HG02938 (cell line): ENCODE measurements at regions not wholly inside any gene's neighbourhood (a gene's known extent, or its start where the extent isn't known, plus 50 kb on each side); places are given as distances from the start of the nearest gene placed in this dataset.
"Not testable (repeated sequence)": the region's sequence is repeated elsewhere in the genome, so short reads cannot be mapped to it uniquely, and the experiment has no call there.

Experiments used
- ATAC-seq: cut with Tn5 transposase; IDR thresholded peaks from one replicate; pipeline ENCODE4 v1.9.1; 2021; ENCODE audit warnings: mild to moderate bottlenecking, moderate library complexity; ENCODE audit not compliant: unreplicated experiment

- no peak for ATAC-seq
Observed at GRCh38 chr6:47405273-47405672, 72.3 kb upstream of the CD2AP start.

DNA sequence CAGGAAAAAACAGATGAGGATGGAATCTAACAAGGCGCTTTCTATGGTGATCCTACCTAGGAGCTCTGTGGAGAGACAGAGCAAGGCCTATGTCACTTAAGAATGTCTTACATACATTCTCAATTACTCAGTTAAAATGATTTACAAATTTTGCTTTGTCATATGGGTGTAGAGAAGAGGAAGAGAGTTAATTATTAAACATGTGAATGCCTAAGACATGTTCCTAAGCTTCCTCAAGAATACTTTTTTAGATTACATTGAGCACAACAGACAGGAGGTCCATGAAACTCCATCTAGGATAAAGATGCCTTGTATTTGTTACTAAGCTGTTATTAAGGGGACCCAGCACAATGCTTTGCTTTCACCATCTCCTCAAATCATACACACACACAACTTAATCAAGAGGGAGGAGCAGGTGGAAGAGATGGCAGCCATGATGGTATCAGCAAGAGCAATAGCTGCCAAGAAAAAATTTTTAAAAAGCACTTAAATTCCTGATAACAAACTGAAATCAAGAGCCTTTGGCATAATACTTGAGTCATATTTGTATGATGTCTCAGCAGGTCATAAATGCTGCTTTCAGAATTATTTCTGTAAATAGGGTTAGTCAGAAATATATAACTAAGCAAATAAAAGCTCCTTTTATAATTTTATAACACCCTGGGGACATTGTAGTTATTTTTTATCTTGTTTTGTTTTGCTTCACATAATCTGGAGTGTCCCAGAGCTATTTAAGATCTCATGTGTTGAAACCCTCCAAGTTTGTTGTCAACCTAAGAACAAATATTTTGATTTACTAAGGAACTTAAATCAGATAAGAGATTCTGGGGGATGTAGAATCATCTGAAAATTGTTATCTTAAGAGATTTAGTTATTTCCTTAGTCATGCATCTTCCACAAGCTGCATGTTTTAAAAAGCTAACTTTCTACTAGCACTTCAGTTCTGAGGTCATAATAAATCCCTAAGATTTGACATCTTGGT lies 70.0 kb upstream of the CD2AP start:
- no peak for ATAC-seq

DNA sequence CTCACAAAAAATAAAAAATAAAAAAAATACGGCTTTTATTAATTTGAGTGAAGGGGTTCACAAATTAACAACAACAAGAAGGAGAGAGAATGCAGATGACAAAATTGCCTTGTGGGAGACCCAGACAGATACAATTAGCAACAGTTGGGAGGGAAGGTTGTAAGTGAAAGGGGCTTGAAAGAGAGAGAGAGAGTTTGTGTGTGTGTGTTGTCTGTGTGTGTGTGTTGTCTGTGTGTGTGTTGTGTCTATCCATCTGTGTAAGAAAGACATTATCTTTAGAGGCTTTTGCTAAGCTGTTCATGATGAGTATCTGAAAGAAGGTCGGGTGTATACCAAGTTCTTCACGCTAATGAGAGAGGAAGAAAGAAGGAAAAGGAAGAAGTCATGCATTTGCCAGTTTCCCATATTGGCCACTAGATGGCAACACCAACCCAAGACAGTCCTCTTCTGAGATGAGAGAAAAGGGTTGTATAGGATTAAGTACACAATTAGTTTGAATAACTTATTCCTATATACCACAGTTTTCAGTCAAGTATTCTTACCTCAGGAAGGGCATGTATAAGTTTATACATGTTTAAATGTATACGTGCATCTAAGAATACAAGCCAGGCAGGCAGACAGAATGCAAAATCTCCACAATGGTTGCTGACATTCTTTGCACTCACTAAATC lies 63.7 kb upstream of the CD2AP start:
- peak; percentile 66 for ATAC-seq

GRCh38 chr6:47414423-47415167 lies 63.0 kb upstream of the CD2AP start:
- peak; percentile 75 for ATAC-seq

DNA sequence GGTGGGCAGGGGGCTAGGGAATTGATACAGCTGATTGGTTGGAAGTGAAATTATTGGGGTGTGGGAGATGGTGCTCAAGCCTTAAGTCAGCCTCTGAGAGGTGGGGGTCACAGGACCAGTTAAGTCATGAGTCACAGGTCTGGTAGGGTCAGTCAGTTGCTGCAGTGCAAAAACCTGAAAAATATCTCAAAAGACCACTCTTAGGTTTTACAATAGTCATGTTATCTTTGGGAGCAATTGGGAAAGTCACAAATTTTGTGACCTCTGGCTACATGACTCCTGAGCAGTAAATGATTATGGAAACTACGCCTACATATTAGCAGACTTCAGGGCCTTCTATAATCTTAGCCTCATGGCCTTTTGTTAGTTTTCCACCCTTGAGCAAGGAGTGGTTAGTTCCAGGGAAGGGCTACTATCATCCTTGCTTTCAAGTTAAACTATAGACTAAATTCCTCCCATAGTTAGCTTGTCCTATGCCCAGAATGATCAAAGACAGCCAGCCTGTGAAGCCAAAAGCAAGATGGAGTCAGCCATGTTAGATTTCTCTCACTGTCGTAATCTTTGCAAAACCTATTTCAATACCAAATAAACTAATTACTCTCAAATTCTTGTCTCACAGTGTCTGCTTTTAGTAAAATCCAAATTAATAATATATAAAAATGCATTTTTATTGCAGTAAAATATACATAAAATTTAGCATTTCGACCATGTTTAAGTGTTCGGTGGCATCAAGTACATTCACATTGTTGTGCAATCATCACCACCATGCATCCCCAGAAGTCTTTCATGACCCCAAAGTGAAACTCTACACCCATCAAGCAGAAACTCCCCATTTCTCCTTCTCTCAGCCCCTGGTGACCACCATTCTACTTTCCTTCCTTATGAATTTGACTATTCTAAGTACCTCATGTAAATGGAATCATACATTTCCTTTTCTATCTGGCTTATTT lies 60.9 kb upstream of the CD2AP start:
- ATAC-seq = no peak

GRCh38 chr6:47419621-47420020 lies 58.0 kb upstream of the CD2AP start:
- no peak for ATAC-seq

DNA sequence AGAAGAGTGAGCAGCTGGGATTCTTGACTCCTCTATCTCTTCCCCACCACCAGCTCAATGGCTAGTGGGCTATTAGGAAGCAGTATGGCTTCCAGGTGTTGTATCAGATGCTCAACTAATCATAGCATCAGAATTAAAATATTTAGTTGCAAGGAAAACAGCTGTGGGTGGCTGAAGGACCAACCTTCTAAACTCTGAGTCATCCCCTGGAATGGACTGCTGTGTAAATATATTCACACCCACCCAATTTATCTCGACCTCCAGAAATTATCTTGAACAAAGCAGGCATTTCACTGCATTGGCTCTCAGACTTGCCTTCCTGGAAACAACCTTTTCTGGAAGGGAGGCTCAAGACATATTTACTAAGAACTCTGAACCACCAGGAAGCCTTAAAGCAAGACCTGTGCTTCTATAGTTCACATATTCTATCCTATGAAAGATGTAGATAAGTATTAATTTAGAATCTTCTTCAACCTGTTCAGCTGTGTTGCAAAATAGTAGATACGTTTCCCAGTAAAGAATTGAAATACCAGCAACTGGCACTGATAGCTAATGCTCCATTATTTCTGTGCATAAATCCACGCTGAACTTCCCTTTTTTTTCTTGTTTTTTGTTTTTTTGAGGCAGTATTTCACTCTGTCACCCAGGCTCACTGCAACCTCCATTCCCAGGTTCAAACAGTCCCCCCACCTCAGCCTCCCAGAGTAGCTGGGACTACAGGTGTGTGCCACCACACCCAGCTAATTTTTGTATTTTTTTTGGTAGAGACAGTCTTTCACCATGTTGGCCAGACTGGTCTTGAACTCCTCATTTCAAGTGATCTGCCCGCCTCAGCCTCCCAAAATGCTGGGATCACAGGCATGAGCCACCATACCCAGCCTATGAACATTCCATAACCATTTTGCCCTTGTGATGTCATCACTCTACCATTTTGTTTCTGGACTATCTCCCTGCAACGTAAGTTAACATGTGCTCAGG lies 56.9 kb upstream of the CD2AP start:
- no peak for ATAC-seq

- ATAC-seq = no peak
Observed at GRCh38 chr6:47423079-47423478, 54.5 kb upstream of the CD2AP start.

- no peak for ATAC-seq
Observed at GRCh38 chr6:47424436-47424836, 53.2 kb upstream of the CD2AP start.

DNA sequence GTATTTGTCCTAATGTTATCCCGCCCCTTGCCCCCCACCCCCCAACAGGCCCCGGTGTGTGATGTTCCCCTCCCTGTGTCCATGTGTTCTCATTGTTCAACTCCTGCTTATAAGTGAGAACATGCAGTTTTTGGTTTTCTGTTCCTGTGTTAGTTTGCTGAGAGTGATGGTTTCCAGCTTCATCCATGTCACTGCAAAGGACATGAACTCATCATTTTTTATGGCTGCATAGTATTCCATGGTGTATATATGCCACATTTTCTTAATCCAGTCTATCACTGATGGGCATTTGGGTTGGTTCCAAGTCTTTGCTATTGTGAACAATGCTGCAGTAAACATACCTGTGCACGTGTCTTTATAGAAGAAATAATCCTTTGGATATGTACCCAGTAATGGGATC lies 51.9 kb upstream of the CD2AP start:
- not testable (repeated sequence) for ATAC-seq

GRCh38 chr6:47426524-47427302 lies 50.9 kb upstream of the CD2AP start:
- ATAC-seq = no peak

- no peak for ATAC-seq
Observed at GRCh38 chr6:47427680-47428079, 49.9 kb upstream of the CD2AP start.
